Esophagus squamous epithelium (tissue), 5 donors: ENCODE measurements at regions not wholly inside any gene's neighbourhood (a gene's known extent, or its start where the extent isn't known, plus 50 kb on each side); places are given as distances from the start of the nearest gene placed in this dataset.

Source experiments
- DNase-seq: peaks from one replicate; lab custom pipeline; 2025; lab: John Stamatoyannopoulos, UW
- H3K27ac ChIP-seq, 4 donors: fragments of 200-600 bp; sonication (generic); one replicate each; pipeline ENCODE4 v1.5.1; 2016 to 2019; ENCODE audit warnings: mild to moderate bottlenecking in 1 of 4
- H3K27me3 ChIP-seq, 4 donors: fragments of 200-600 bp; sonication (generic); 1 replicate in 3 of 4; 2 replicates in 1 of 4; pipeline versions ENCODE4 v1.5.1 to v1.6.0; 2017 to 2021; ENCODE audit warnings: antibody characterized with exemption in 1 of 4
- H3K36me3 ChIP-seq, 3 donors: fragments of 200-600 bp; sonication (generic); one replicate each; pipeline ENCODE4 v1.5.1; 2016 to 2019
- H3K4me1 ChIP-seq, 3 donors: fragments of 200-600 bp; sonication (generic); one replicate each; pipeline ENCODE4 v1.5.1; 2017 to 2019
- H3K4me3 ChIP-seq, 4 donors: fragments of 200-600 bp; sonication (generic); 1 replicate in 3 of 4; 2 replicates in 1 of 4; pipeline ENCODE4 v1.5.1; 2016 to 2019; ENCODE audit warnings: mild to moderate bottlenecking in 2 of 4, moderate library complexity in 1 of 4
- H3K9me3 ChIP-seq, 3 donors: fragments of 200-600 bp; sonication (generic); one replicate each; pipeline ENCODE4 v1.5.1; 2016 to 2019
- POLR2A ChIP-seq, 4 donors: fragments of 450-650 bp; IDR thresholded peaks; one replicate each; pipeline ENCODE4 v1.6.1; 2017; ENCODE audit warnings: antibody characterized with exemption in 4 of 4, mild to moderate bottlenecking in 4 of 4, moderate library complexity in 3 of 4
- WGBS, 2 donors: methylation state at CpG; one replicate each; pipeline ENCODE4 v1.1.5; 2018; 5-methylcytosine and 5-hydroxymethylcytosine counted together
- intact Hi-C: fragments of 100-400 bp; cut with DNase I; formaldehyde crosslinking; loops from one replicate; pipeline ENCODE4 v1.15.0; 2022
- TF ChIP-seq, protein P1 (sequence below), 6 experiments: fragments of 450-650 bp in 4 of 6; fragments of 200-600 bp in 2 of 6; sonication (generic) in 2 of 6; IDR thresholded peaks; one replicate each; pipeline ENCODE4 v1.5.1; 2016 to 2019; ENCODE audit warnings: antibody characterized with exemption in 6 of 6, mild to moderate bottlenecking in 4 of 6, moderate library complexity in 4 of 6
- donor health status: DM: yes; HTN: yes; CAD: no.

DNA sequence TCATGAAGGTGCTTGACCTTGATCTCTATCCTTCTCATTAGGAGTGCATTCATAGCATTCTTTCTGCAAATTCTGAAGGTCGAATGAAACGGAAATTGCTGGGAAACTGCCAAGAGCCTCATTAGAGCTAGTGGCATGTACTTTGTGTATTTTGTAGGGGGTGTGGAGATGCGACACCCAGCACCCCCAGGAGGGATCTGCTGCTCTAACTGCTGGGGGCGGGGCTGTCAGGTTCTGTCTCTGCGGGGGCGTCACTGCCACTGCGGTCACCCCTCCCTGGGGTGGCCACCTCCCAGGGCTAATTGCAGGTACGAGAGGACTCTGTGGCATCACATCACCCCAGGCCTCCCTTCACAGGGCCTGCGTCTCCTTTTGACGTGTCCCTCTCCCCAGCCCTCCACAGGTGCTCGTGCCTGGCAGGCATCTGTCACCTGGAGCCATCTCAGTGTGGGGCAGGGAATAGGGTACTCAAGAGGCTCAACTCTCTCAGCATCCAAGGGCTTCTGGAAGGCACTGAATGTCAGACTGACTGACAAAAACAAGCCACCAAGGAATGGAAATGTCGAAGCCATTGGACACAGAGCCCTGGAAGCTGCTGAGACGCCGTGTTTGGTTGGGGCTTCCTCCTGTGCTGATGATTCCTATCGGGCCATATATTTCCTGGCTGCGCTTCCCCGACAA, 151.1 kb downstream of the ACTR3B start:
- Histone ChIP-seq H3K9me3 (no peaks in the 10 kb centered on the region), H3K4me3 (no peak overlapping the region), H3K27ac (no peak overlapping the region), H3K36me3 (no peaks in the 10 kb centered on the region), H3K4me1 (no peaks in the 10 kb centered on the region), H3K27me3 (no peaks in the 10 kb centered on the region)
- 59 to 64% methylated on average over 11 of the region's 17 CpGs for WGBS, 2 donors
- TF ChIP-seq, protein P1, sequence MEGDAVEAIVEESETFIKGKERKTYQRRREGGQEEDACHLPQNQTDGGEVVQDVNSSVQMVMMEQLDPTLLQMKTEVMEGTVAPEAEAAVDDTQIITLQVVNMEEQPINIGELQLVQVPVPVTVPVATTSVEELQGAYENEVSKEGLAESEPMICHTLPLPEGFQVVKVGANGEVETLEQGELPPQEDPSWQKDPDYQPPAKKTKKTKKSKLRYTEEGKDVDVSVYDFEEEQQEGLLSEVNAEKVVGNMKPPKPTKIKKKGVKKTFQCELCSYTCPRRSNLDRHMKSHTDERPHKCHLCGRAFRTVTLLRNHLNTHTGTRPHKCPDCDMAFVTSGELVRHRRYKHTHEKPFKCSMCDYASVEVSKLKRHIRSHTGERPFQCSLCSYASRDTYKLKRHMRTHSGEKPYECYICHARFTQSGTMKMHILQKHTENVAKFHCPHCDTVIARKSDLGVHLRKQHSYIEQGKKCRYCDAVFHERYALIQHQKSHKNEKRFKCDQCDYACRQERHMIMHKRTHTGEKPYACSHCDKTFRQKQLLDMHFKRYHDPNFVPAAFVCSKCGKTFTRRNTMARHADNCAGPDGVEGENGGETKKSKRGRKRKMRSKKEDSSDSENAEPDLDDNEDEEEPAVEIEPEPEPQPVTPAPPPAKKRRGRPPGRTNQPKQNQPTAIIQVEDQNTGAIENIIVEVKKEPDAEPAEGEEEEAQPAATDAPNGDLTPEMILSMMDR (IDR thresholded peaks at IDR 0.05): no peak
- no peak for TF ChIP-seq POLR2A (IDR thresholded peaks at IDR 0.05)
- intact Hi-C loops: no loop called here
- no peak for DNase-seq

DNA sequence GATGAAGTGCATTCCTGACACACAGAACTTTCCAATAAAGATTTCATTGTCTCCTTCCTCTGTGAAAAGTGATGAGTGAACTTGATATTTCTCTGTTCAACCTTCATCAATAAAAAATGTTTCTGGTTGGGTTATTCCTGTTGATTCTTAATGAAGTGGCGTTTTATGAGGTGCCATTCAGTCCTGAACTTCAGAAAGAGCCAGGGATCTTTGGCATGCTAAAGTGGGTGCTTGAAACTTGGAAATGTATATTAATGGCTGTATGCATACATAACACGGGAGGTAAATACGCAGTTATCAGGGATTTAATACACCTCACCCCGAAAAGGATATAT, 151.6 kb downstream of the ACTR3B start:
- Histone ChIP-seq H3K27me3 (no peaks in the 10 kb centered on the region), H3K27ac (no peak overlapping the region), H3K9me3 (no peaks in the 10 kb centered on the region), H3K4me3 (no peak overlapping the region), H3K4me1 (no peaks in the 10 kb centered on the region), H3K36me3 (no peaks in the 10 kb centered on the region)
- intact Hi-C loops: no loop called here
- 84 to 88% methylated on average over 4 of the region's 4 CpGs for whole genome bisulfite sequencing, 2 donors
- TF ChIP-seq POLR2A (IDR thresholded peaks at IDR 0.05): no peak
- TF ChIP-seq, protein P1 (IDR thresholded peaks at IDR 0.05): no peak
- DNase-seq: no peak

DNA sequence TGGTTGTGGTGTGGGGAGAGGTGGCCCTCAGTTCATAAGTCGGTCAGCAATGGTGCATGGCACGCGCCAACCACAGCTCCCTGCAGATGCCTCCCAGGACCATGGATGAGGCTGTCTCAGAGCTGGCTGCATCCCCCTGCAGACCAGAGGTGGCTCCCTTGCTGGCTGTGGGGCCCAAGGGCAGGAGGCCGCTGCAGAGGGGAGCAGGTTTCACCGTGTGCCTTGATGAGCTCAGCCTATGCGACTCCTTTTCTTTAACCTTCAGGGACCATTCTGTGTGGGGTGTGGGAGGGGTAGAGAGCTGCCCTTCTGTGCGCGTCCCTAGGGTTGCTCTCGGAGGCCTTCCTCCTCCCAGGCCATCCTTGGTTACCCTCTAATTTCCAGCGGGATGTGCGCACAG, 152.4 kb downstream of the ACTR3B start:
- intact Hi-C loops: no loop called here
- no peak overlapping the region for H3K4me3 ChIP-seq
- H3K4me1 ChIP-seq: no peaks in the 10 kb centered on the region
- TF ChIP-seq, protein P1 (IDR thresholded peaks at IDR 0.05): no peak
- TF ChIP-seq POLR2A (IDR thresholded peaks at IDR 0.05): no peak
- H3K27me3 ChIP-seq: no peaks in the 10 kb centered on the region
- DNase-seq: no peak
- H3K36me3 ChIP-seq: no peaks in the 10 kb centered on the region
- 96 to 98% methylated on average over 7 to 8 of the region's 11 CpGs for WGBS, 2 donors
- no peak overlapping the region for H3K27ac ChIP-seq
- no peaks in the 10 kb centered on the region for H3K9me3 ChIP-seq

DNA sequence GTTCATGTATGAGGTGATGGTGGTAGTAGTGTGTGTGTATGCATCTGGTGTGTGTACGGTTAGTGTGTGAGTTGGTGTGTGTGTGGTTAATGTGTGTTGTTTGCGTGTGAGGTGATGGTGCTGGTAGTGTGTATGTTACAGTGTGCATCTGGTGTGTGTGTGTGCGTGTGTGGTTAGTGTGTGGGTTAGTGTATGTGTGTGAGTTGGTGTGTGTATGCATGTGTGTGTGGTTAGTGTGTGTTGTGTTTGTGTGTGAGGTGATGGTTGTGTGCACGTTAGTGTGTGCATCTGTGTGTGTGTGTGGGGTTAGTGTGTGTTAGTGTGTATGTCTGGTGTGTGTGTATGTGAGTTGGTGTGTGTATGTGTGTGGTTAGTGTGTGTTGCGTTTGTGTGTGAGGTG, 153.0 kb downstream of the ACTR3B start:
- intact Hi-C loops: no loop called here
- H3K36me3 ChIP-seq: no peaks in the 10 kb centered on the region
- DNase-seq: no peak

DNA sequence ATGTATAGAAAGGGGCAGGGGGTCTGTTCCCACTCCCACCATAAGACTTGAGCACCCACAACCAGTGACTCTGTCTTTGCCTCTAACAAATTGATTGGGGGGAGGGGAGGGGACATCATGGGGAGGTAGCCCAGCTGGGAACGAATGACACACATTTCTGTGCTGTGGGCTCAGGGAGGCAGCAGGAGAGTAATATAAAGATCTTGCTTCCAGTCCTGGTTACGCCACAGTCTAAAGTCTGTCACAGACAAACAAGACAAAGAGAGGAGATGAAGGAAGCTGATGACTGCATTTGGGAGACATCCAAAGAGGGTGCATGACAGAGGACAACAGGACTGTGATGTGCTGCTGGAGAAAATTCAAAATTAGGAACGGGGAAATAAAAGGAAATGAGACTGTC, 153.9 kb downstream of the ACTR3B start:
- Histone ChIP-seq H3K4me1 (no peaks in the 10 kb centered on the region), H3K4me3 (no peak overlapping the region), H3K27ac (no peak overlapping the region), H3K27me3 (no peaks in the 10 kb centered on the region), H3K36me3 (no peaks in the 10 kb centered on the region), H3K9me3 (no peaks in the 10 kb centered on the region)
- intact Hi-C loops: no loop called here
- no peak for TF ChIP-seq POLR2A (IDR thresholded peaks at IDR 0.05)
- TF ChIP-seq, protein P1 (IDR thresholded peaks at IDR 0.05): no peak
- no peak for DNase-seq
- 62 to 79% methylated on average over 3 of the region's 3 CpGs for WGBS, 2 donors

More for the DNA sequence above, 153.0 kb downstream of the ACTR3B start:
- Histone ChIP-seq H3K9me3 (no peaks in the 10 kb centered on the region), H3K4me3 (no peak overlapping the region), H3K27me3 (no peaks in the 10 kb centered on the region), H3K27ac (no peak overlapping the region), H3K4me1 (no peaks in the 10 kb centered on the region)
- TF ChIP-seq, protein P1 (IDR thresholded peaks at IDR 0.05): no peak
- TF ChIP-seq POLR2A (IDR thresholded peaks at IDR 0.05): no peak
- WGBS, 2 donors: 91% methylated on average over 5 of the region's 5 CpGs
